GDM1 (cell line): ENCODE measurements at regions not wholly inside any gene's neighbourhood (a gene's known extent, or its start where the extent isn't known, plus 50 kb on each side); places are given as distances from the start of the nearest gene placed in this dataset.
"Not testable (repeated sequence)": the region's sequence is repeated elsewhere in the genome, so short reads cannot be mapped to it uniquely, and the experiment has no call there.

ENCODE experiments used
- DNase-seq: peaks from one replicate; lab custom pipeline; 2025; lab: John Stamatoyannopoulos, UW

DNA sequence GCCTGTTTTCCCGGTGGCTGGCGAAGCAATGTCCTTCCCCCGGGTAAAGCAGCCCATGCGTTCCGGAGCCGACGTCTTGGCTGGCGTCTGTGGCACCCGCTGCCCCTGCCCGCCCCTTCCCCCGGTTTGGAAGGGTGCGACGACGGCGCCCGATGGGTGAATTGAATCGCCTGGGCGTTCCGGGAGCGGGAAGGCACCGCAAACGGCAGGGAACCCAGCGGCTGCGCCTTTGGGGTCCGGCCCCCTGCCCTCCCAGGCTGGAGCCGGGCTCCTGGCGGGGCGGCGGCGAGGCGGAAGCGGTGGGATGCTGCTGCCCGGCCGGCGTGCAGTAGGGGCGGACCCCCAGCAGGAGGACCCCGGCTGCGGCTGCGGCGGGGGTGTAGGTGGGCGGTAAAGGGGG lies 123.6 kb upstream of the RHOU start:
- not testable (repeated sequence) for DNase-seq

DNA sequence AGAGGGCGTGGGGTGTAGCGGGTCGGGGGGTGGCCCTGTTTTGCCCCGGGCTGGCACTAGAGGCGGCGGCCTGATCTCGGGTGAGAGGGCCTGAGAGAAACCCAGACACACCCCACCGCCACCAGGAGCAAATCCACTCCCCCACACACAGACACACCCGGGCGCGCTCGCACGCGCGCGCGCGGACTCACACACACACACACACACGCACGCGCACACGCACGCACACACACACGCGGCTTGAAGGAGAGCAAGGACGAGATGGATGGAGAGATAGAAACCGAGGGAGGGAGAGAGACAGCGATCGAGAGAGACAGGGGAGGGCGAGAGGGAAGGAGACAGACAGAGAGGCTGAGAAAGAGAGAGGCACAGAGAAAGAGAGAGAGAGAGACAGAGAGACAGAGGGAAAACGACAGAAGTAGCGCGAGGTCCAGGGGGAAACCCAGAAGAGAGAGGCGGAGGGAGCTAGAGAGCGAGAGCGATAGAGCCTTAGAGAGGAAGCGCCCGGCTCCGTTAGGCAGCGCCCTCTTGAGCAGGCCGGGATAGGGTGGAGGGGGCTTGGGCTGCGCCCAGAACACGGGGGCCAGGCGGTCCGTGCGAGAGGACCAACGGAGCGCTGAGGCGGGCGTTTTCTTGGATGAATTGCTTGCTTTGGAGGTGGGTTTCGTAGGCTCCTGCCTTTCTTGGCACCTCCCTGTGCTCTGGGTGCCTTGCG lies 113.1 kb upstream of the RHOU start:
- not testable (repeated sequence) for DNase-seq

DNA sequence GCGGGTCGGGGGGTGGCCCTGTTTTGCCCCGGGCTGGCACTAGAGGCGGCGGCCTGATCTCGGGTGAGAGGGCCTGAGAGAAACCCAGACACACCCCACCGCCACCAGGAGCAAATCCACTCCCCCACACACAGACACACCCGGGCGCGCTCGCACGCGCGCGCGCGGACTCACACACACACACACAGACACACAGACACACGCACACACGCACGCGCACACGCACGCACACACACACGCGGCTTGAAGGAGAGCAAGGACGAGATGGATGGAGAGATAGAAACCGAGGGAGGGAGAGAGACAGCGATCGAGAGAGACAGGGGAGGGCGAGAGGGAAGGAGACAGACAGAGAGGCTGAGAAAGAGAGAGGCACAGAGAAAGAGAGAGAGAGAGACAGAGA lies 108.8 kb upstream of the RHOU start:
- not testable (repeated sequence) for DNase-seq

DNA sequence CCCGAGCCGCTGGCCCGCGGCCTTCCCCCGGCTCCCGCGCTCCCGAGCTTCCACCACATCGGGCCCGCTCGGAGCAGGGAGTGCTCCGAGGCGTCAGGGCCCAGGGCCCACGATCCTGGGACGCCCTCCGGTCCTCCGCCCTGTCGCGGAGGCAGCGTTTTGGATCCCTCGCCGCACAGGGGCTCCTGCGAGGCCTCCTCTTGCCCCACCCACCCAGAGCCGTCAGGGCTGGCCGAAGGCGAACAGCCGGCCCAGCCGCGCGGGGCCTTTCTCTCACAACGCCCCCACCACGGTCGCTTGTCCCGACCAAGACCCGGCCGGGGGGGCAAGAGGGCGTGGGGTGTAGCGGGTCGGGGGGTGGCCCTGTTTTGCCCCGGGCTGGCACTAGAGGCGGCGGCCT lies 102.4 kb upstream of the RHOU start:
- DNase-seq: not testable (repeated sequence)

DNA sequence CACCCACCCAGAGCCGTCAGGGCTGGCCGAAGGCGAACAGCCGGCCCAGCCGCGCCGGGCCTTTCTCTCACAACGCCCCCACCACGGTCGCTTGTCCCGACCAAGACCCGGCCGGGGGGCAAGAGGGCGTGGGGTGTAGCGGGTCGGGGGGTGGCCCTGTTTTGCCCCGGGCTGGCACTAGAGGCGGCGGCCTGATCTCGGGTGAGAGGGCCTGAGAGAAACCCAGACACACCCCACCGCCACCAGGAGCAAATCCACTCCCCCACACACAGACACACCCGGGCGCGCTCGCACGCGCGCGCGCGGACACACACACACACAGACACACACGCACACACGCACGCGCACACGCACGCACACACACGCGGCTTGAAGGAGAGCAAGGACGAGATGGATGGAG lies 100.0 kb upstream of the RHOU start:
- DNase-seq: not testable (repeated sequence)

DNA sequence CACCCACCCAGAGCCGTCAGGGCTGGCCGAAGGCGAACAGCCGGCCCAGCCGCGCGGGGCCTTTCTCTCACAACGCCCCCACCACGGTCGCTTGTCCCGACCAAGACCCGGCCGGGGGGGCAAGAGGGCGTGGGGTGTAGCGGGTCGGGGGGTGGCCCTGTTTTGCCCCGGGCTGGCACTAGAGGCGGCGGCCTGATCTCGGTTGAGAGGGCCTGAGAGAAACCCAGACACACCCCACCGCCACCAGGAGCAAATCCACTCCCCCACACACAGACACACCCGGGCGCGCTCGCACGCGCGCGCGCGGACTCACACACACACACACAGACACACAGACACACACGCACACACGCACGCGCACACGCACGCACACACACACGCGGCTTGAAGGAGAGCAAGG lies 97.8 kb upstream of the RHOU start:
- not testable (repeated sequence) for DNase-seq

DNA sequence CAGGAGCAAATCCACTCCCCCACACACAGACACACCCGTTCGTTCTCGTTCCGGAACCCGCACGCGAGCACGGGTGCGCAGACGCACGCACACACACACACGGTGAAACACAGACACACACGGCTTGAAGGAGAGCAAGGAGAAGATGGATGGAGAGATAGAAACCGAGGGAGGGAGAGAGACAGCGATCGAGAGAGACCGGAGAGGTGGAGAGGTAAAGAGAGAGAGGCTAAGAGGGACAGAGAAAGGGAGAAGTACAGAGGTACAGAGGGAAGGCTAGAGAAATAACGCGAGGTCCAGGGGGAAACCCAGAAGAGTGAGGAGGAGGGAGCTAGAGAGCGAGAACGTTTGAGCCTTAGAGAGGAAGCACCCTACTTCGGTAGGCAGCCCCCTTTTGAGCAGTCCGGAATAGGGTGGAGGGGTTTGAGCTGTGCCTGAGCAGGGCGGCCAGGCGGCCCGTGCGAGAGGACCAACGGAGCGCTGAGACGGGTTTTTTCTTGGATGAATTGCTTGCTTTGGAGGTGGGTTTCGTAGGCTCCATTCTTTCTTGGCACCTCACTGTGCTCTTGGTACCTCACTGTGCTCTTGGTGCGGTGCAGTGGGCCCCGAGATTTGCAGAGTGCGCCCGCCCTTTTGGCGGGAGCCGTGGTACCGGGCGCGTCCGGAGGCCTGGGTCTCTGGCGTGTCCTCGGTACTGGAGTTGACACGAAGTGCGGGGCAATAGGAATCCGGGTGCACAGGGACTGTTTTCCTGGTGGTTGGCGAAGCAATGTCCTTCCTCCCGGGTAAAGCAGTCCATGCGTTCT lies 88.4 kb upstream of the RHOU start:
- DNase-seq: no peak

DNA sequence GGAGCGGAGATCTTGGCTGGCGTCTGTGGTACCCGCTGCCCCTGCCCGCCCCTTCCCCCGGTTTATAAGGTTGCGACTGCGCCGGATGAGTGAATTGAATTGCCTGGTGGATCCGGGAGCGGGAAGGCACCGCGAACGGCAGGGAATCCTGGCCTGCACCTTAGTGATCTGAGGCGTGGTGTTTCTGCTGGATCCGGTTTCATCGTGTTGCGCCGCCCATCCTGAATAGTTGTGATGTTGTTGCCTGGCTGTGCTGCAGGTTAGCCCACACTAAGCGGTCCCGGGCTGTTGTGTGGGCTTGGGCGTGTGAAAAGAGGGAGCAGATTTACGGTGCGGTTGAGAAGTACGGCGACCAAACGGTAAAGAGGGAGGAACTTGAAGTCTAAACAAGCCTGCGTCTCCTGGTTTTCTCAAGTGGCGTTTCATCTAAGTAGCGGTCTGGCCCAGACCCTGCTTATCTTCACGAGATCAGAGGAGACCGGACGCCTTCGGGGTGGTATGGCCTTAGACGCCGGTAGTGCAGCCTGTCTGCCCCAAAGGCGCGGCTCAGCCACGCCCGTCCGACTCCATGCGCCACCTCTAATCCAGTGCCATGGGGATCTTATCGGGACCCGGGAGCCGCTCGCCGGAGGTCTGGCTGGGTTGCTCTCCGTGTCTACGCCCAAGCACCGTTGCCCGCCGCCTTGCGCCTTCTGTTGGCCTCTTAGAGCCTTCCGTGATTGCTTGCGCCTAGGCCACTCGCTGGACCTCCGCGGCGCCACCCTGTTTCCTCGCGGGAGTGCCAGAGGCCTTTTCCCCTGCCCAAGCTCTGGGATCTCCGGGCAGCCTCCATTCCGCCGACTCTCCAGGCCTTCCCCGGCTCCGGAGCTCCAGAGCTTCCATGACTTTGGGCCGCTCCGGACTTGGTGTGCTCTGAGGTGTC lies 87.5 kb upstream of the RHOU start:
- DNase-seq: no peak

DNA sequence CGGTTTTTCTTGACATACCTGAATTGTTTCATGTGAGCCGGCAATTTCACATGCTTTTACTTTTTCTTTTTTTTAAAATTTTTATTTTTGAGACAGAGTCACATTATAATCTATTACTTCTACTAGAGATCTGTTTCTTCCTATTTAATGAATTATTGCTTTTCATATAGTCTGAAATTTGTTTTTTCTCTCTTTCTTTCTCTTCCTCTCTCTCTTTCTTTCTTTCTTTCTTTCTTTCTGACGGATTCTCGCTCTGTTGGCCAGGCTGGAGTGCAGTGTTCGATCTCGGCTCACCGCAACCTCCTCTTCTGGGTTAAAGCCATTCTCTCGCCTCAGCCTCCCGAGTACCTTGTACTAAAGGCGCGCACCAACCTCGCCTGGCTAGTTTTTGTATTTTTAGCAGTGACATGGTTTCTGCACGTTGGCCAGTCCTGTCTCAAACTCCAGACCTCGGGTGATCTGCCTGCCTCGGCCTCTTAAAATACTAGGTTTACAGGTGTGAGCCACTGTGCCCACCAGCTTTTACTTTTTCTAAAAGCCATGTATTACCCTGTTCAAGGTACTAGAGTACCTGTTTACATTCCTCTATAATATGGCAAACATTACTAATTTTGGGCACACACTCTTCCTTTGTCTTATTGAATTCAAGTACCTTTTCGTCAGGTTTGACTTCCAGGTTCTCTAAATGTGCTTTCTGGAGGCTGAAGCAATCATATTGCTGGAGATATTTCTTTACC lies 86.5 kb upstream of the RHOU start:
- DNase-seq: no peak

DNA sequence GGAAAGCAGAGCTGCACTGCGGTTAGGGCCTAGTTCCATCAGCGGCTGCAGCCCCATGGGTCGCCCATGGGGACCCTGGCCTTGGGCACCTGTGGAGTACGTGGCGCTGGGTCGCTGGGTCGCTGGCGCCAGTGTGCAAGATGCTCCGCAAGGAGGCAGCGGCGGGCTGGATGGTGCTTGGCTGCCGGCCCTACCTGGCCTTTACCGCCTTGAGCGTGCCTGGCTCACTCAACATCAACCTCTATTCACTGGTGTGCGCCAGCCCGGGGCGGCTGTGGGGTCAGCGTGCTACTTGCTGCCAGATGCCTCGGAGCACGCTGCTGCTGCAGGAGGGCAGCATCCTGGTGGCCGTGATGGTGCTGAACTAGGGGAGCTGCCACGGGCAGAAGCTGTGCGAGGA lies 85.1 kb upstream of the RHOU start:
- DNase-seq: no peak

DNA sequence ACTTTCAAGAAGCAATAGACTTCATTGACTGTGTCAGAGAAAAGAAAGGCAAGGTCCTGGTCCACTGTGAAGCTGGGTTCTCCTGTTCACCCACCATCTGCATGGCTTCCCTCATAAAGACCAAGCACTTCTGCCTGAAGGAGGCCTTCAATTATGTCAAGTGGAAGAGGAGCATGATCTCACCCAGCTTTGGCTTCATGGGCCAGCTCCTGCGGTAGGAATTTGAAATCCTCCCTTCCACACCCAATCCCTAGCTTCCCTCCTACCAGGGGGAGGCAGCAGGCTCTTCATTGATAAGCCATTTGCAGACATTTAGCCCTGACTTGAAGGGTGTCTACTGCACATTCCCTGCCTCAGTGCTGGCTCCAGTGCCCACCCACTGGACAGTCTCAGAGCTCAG lies 84.3 kb upstream of the RHOU start:
- DNase-seq: no peak

DNA sequence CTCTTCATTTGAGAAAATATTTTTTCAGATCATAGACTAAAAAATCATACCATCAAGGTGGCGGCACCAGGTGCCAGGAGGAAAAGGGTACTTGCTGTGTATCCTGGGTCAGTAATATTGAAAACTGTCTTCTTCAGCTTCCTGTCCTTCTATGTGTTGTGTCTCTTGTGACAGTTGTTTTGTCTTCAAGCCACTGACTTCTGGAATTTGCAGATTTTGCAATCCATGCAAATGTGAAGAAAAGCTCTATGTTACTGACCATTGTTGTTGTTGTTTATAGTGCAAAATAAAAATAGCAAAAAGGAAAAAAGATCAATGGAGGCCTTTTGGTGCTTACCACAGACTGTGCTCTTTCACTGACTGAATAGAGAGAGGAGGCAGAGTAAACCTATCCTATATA lies 83.2 kb upstream of the RHOU start:
- DNase-seq: no peak

DNA sequence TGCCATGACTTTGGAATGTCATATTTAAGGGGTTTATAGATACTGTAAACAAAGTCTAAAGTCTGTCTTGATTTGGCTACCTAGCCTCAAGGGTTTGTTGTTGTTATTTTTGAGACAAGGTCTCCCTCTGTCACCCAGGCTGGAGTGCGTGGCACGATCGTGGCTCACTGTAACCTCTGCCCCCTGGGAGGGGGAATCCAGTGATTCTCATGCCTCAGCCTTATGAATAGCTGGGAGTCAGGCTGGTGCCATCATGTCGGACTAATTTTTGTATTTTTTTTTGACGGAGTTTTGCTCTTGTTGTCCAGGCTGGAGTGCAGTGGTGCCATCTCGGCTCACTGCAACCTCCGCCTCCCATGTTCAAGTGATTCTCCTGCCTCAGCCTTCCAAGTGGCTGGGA lies 82.2 kb upstream of the RHOU start:
- not testable (repeated sequence) for DNase-seq

DNA sequence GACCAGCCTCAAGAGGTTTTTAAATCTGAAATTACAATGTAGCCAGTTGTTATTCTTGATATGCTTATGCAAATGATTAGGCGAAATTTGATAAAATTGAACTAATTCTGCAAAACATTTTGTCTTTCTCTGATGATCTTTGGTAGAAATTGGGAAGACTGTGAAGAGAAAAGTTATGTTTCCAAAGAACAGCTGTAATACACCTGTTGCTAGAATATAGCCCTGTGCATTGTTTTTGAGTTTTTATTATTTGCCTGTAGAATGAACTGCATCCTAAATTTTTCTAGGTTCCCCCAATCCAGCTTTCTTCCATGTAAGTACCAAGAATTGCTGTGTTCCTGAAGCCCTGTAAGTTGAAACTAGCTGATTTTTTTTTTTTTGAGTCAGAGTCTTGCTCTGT lies 81.5 kb upstream of the RHOU start:
- DNase-seq: no peak

DNA sequence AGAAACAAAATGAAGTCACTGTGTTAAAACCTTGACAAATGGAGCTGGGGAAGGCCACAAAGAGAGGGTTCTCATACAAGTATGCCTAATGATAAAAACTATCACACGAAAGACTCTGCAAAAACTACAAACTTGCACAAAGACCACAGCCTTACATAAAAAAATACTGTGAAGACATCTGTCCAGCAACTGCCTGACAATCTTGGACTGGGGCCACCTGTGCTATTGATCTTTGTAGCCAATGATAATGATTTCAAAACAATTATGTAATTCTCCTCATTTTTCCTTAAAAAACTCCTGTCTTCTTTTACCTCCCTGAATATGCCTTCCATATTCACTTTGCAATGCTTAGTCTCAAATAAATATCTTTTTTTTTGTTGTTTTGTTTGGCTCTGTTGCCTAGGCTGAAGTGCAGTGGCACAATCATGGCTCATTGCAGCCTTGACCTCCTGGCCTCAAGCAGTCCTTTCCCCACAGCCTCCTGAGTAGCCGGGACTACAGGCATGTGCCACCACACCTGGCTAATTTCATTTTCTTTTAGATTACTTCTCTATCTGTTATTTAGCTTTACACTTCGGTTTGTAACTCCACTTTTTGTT lies 79.4 kb upstream of the RHOU start:
- DNase-seq: no peak

DNA sequence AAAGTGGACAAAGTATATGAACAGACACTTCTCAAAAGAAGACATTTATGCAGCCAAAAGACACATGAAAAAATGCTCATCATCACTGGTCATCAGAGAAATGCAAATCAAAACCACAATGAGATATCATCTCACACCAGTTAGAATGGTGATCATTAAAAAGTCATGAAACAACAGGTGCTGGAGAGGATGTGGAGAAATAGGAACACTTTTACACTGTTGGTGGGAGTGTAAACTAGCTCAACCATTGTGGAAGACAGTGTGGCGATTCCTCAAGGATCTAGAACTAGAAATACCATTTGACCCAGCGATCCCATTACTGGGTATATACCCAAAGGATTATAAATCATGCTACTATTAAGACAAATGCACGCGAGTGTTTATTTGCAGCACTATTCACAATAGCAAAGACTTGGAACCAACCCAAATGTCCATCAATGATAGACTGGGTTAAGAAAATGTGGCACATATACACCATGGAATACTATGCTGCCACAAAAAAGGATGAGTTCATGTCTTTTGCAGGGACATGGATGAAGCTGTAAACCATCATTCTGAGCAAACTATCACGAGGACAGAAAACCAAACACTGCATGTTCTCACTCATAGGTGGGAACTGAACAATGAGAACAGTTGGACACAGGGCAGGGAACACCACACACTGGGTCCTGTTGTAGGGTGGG lies 73.1 kb upstream of the RHOU start:
- DNase-seq: not testable (repeated sequence)

DNA sequence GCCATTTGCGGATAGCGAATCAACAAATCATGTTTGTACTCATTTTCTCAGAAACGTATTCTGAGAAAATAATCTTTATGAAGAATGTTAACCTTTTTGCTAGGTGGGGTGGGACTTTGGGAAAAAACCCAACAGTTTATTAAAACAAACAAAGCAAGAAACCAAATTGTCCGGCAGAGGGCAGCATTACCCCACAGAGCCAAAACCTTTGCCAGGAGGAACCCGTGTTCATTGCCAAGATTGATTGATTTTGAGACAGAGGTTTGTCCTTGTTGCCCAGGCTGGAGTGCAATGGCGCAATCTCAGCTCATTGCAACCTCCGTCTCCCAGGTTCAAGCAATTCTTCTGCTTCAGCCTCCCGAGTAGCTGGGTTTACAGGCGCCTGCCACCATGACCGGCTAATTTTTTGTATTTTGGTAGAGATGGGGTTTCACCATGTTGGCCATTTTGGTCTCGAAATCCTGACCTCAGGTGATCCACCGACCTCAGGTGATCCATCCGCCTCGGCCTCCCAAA lies 70.8 kb upstream of the RHOU start:
- peak; percentile 50 for DNase-seq

DNA sequence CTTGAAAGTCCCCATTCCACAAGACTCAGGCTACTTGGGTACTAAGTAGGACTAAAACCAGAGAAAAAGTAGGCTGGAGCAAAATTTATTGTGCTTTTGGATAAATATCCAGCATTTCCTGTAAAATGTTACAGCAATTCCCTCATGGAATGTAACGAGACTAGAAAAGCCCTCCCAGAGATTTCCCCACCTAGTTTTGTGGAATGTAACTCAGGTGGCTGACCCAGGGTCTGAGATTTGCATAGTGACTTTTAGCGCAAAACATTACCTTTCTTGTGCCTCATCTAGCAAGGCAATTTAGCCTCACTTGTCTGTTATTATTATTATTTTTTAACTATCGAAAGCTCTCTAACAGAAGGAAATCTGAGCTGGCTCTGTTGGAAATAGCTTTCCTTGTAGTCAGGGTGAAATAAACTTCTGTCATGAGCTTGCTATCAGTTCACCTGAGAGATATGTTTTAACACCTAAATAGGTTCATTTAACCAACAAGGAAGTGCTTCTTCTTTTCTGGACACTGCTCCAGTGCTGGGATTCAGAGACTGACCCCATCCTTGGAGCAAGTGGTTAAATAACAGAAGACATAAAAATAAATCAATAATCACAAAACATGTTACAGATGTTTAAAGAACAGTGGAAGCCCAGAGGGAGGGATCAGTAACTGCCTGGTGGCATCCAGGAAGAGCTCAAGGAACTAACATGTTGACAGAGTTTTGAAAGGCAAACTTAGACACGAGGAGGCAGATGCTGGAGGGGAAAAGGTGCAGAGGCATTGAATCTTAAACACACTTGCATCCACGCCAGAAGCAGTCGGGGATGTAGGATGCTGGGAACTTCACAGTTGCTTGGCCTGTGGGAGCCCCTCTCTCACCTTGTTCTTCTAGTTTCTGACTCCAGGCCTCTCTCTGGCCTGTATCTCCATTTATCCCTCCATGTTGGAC lies 68.3 kb upstream of the RHOU start:
- no peak for DNase-seq

DNA sequence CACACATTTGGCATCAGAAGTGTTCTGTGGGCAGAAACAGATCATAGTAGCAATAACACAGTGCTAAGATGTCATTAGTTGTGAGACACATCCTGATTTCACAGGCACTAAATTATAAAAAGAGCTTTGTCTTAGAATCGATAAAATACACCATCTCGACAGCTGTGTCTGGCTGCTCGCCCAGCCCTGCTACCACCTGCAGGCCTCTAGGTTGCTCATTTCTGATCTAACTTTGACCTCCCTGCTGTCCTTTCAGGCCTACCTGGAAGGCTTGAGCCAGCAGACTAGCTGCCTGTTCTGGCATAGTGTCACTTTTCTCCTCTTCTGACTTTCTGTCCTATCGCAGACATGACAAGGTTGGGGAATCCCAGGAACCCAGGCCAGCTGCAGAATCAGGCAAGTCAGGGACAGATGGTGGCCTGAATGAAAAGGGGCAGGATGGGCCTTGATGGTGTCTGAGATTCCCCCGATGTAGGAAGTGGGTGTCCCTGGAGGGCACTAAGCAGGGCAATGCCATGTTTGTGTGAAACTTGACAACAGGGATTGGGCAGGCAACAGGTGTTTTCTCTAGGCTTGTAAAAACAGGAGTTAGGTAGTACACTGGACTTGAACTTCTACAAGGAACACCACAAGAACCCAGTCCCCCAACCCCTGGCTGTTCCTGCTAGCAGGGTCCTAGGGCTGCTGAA lies 66.6 kb upstream of the RHOU start:
- no peak for DNase-seq
